ENCODE measurements at regions not wholly inside any gene's neighbourhood (a gene's known extent, or its start where the extent isn't known, plus 50 kb on each side); places are given as distances from the start of the nearest gene placed in this dataset.

- intact Hi-C loops (cut with DNase I): no loop called here
- H3K27me3 ChIP-seq: no peaks in the 10 kb centered on the region
- H3K36me3 ChIP-seq: no peaks in the 10 kb centered on the region
- DNase-seq (no peak), ATAC-seq (no peak)
- no peak overlapping the region for H3K27ac ChIP-seq
- TF ChIP-seq CTCF (IDR thresholded peaks at IDR 0.05): no peak
- H3K4me1 ChIP-seq: no peaks in the 10 kb centered on the region
- H3K9me3 ChIP-seq: no peaks in the 10 kb centered on the region
- H3K4me3 ChIP-seq: no peak overlapping the region
These were observed 633.9 kb downstream of the STK39 start for GRCh38 chr2:167613471-167613870.

DNA sequence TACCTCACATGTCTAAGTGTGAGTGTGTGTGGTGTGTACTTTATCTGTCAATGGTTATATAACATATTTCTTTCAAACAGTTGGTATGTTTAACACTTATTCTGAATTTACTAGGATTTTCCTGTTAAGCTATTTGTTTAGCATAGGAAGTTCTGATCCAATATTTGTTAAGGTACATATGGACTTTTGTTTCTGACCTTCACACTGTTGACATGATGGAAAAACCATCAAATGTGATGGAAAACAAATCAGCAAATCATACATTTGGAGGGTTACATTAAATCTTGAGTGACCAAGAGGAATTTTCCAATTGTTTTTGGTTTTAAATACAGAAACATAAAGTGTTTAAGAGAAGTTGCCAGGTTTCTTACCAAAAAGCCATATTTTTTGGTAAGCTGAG lies 638.9 kb downstream of the STK39 start:
- intact Hi-C loops (cut with DNase I): no loop called here
- ATAC-seq: no peak
- Histone ChIP-seq H3K9me3 (no peaks in the 10 kb centered on the region), H3K27me3 (no peaks in the 10 kb centered on the region), H3K4me3 (no peak overlapping the region), H3K27ac (no peak overlapping the region), H3K36me3 (no peaks in the 10 kb centered on the region), H3K4me1 (no peaks in the 10 kb centered on the region)
- no peak for DNase-seq
- TF ChIP-seq CTCF (IDR thresholded peaks at IDR 0.05): no peak

DNA sequence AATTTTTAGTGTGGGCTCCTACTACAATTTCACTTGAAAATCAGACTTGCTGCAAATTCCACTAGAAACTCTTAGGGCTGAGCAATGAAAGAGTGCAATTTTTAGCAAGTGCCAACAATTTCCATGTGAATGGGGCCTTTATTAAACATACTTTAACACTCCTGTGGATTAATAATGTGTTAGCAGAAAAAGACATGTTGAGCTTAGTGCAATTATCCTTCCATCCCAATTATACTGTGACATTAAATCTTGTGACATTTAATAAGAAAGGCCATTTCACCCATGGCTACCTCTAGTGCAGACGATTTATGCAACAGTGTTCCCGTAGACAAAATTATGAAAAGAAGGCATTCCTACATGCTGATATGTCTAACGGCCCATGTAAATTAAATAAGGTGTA lies 639.7 kb downstream of the STK39 start:
- Histone ChIP-seq H3K36me3 (no peaks in the 10 kb centered on the region), H3K27ac (no peak overlapping the region), H3K9me3 (no peaks in the 10 kb centered on the region), H3K4me1 (no peaks in the 10 kb centered on the region), H3K27me3 (no peaks in the 10 kb centered on the region), H3K4me3 (no peak overlapping the region)
- no peak for ATAC-seq
- TF ChIP-seq CTCF (IDR thresholded peaks at IDR 0.05): no peak
- no peak for DNase-seq
- intact Hi-C loops (cut with DNase I): no loop called here

- DNase-seq (no peak), ATAC-seq (no peak)
- intact Hi-C loops (cut with DNase I): no loop called here
- no peak for TF ChIP-seq CTCF (IDR thresholded peaks at IDR 0.05)
- no peaks in the 10 kb centered on the region for H3K27me3 ChIP-seq
- no peak overlapping the region for H3K4me3 ChIP-seq
- no peaks in the 10 kb centered on the region for H3K9me3 ChIP-seq
- no peak overlapping the region for H3K27ac ChIP-seq
- no peaks in the 10 kb centered on the region for H3K4me1 ChIP-seq
- no peaks in the 10 kb centered on the region for H3K36me3 ChIP-seq
These were observed 640.2 kb downstream of the STK39 start for GRCh38 chr2:167607211-167607610.

- intact Hi-C loops (cut with DNase I): no loop called here
- H3K4me1 ChIP-seq: no peaks in the 10 kb centered on the region
These were observed 645.3 kb downstream of the STK39 start for GRCh38 chr2:167602122-167602521.

More at GRCh38 chr2:167602122-167602521, 645.3 kb downstream of the STK39 start:
- H3K27me3 ChIP-seq: no peaks in the 10 kb centered on the region
- no peaks in the 10 kb centered on the region for H3K36me3 ChIP-seq
- ATAC-seq (no peak), DNase-seq (no peak)
- no peak overlapping the region for H3K4me3 ChIP-seq
- TF ChIP-seq CTCF (IDR thresholded peaks at IDR 0.05): no peak
- no peaks in the 10 kb centered on the region for H3K9me3 ChIP-seq
- no peak overlapping the region for H3K27ac ChIP-seq
